Lower lobe of right lung (tissue), 2 donors: ENCODE measurements at regions not wholly inside any gene's neighbourhood (a gene's known extent, or its start where the extent isn't known, plus 50 kb on each side); places are given as distances from the start of the nearest gene placed in this dataset.
A peak's percentile ranks its signal among the peaks of the same experiment; 100 is the strongest.

ENCODE experiments used
- ATAC-seq, 2 donors: fragments of 200-7000 bp; cut with Tn5 transposase; one replicate each; pipeline ENCODE4 v1.9.1; 2020 to 2022; ENCODE audit warnings: mild to moderate bottlenecking in 2 of 2, moderate library complexity in 2 of 2
- DNase-seq: peaks from one replicate; pipeline ENCODE4 v3.0.0-alpha.2; 2020
- H3K27ac ChIP-seq: fragments of 200-600 bp; one replicate; pipeline ENCODE4 v1.8.0; 2022
- H3K27me3 ChIP-seq: fragments of 200-600 bp; one replicate; pipeline ENCODE4 v1.8.0; 2022; ENCODE audit warnings: low read depth
- H3K36me3 ChIP-seq: fragments of 200-600 bp; one replicate; pipeline ENCODE4 v1.8.0; 2022; ENCODE audit warnings: mild to moderate bottlenecking
- H3K4me1 ChIP-seq: fragments of 200-600 bp; one replicate; pipeline ENCODE4 v1.8.0; 2022
- H3K4me3 ChIP-seq: fragments of 200-600 bp; one replicate; pipeline ENCODE4 v1.8.0; 2022; ENCODE audit warnings: mild to moderate bottlenecking
- H3K9me3 ChIP-seq: fragments of 200-600 bp; one replicate; pipeline ENCODE4 v1.8.0; 2022
- CTCF ChIP-seq: fragments of 200-600 bp; IDR thresholded peaks from one replicate; pipeline ENCODE4 v1.8.0; 2022; ENCODE audit warnings: antibody characterized with exemption, mild to moderate bottlenecking
- intact Hi-C: fragments of 100-400 bp; cut with DNase I; formaldehyde crosslinking; loops from one replicate; pipeline ENCODE4 v1.11.0; 2022
- donor health status: DM: no; HTN: yes; CAD: no; lungs with severe emphysema.

- H3K36me3 ChIP-seq = no peaks in the 10 kb centered on the region
- H3K9me3 ChIP-seq = no peaks in the 10 kb centered on the region
- no peaks in the 10 kb centered on the region for H3K27me3 ChIP-seq
- H3K4me1 ChIP-seq = no peaks in the 10 kb centered on the region
- H3K27ac ChIP-seq = no peak overlapping the region
- ATAC-seq (no peak), DNase-seq (no peak)
- intact Hi-C loops = no loop called here
- TF ChIP-seq CTCF = no peak
- no peak overlapping the region for H3K4me3 ChIP-seq
These were observed 260.4 kb downstream of the GALC start for GRCh38 chr14:87732562-87732961.

- no peak for TF ChIP-seq CTCF
- ATAC-seq = no peak
These were observed 267.7 kb downstream of the GALC start for GRCh38 chr14:87725318-87725717.

GRCh38 chr14:87712396-87713090 is 280.4 kb downstream of the GALC start:
- no peaks in the 10 kb centered on the region for H3K4me1 ChIP-seq
- TF ChIP-seq CTCF = no peak
- no peak for ATAC-seq
- H3K4me3 ChIP-seq = no peak overlapping the region
- no peaks in the 10 kb centered on the region for H3K27me3 ChIP-seq
- no peaks in the 10 kb centered on the region for H3K9me3 ChIP-seq
- intact Hi-C loops = no loop called here
- no peaks in the 10 kb centered on the region for H3K36me3 ChIP-seq
- DNase-seq = no peak
- H3K27ac ChIP-seq = no peak overlapping the region

More at GRCh38 chr14:87725318-87725717, 267.7 kb downstream of the GALC start:
- intact Hi-C loops = no loop called here
- H3K36me3 ChIP-seq = no peaks in the 10 kb centered on the region
- H3K4me3 ChIP-seq = no peak overlapping the region
- no peaks in the 10 kb centered on the region for H3K27me3 ChIP-seq
- H3K9me3 ChIP-seq = no peaks in the 10 kb centered on the region
- no peaks in the 10 kb centered on the region for H3K4me1 ChIP-seq
- no peak overlapping the region for H3K27ac ChIP-seq
- no peak for DNase-seq

GRCh38 chr14:87705439-87705896 is 287.5 kb downstream of the GALC start:
- no peaks in the 10 kb centered on the region for H3K9me3 ChIP-seq
- intact Hi-C loops = no loop called here
- no peak overlapping the region for H3K4me3 ChIP-seq
- no peaks in the 10 kb centered on the region for H3K27me3 ChIP-seq
- no peaks in the 10 kb centered on the region for H3K36me3 ChIP-seq
- TF ChIP-seq CTCF = no peak
- H3K27ac ChIP-seq = no peak overlapping the region
- no peak for DNase-seq
- H3K4me1 ChIP-seq = no peaks in the 10 kb centered on the region
- ATAC-seq = no peak

GRCh38 chr14:87698481-87698880 is 294.5 kb downstream of the GALC start:
- no peak for TF ChIP-seq CTCF
- Histone ChIP-seq H3K4me1 (no peaks in the 10 kb centered on the region), H3K27me3 (no peaks in the 10 kb centered on the region), H3K4me3 (no peak overlapping the region), H3K9me3 (no peaks in the 10 kb centered on the region), H3K36me3 (no peaks in the 10 kb centered on the region), H3K27ac (no peak overlapping the region)
- ATAC-seq = peak in 1 of 2 donors; percentile 43
- intact Hi-C loops = no loop called here
- no peak for DNase-seq
